Amniotic stem cell (primary cell): ENCODE measurements at regions not wholly inside any gene's neighbourhood (a gene's known extent, or its start where the extent isn't known, plus 50 kb on each side); places are given as distances from the start of the nearest gene placed in this dataset.
"Not testable (repeated sequence)": the region's sequence is repeated elsewhere in the genome, so short reads cannot be mapped to it uniquely, and the experiment has no call there.

Experiments
- DNase-seq: peaks from one replicate; lab custom pipeline; 2025; lab: John Stamatoyannopoulos, UW

- DNase-seq: no peak
These were observed 243.1 kb downstream of the S1PR1 start for GRCh38 chr1:101479945-101480344.

DNA sequence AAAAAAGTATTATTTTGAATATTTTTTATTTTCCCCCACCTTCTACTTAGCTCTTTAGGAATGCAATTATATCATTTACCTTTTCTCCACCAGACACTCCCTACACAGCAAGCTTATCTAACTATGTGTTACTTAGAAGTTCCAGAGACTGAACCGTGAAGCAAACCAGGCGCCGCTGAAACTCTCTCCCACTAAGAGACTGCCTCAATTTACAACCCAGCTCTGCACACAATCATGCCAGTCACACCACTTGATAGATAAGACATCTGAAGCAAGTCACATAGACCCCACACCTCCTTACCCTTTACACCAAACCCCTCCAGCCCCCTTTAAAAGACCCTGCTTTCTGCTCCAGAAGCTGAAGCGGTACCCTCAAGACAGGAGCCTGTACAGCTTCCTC is 245.5 kb downstream of the S1PR1 start:
- no peak for DNase-seq

- no peak for DNase-seq
These were observed 247.3 kb downstream of the S1PR1 start for GRCh38 chr1:101483982-101484688.

GRCh38 chr1:101484689-101485338 is 248.0 kb downstream of the S1PR1 start:
- no peak for DNase-seq

DNA sequence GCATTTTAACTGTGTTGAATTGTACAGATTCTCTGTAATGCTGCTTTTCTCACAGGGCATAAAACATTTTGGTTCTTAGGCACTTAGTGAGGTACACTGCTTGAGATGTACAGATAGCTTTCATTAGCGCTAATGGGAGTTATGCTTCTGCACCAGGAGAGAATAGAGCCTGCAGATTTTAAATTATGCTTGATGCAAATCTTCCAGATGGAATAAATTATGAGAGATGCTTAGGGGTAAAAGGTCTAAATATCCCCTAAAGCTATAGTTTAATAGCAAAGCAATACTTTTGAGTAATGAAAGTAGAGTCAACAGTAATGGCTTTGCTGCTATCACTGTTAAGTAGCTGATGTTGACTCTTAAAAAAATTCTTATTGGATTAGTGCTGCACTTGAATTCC is 248.9 kb downstream of the S1PR1 start:
- DNase-seq: no peak

GRCh38 chr1:101492144-101492543 is 255.3 kb downstream of the S1PR1 start:
- not testable (repeated sequence) for DNase-seq

GRCh38 chr1:101493920-101494319 is 257.1 kb downstream of the S1PR1 start:
- DNase-seq: not testable (repeated sequence)

GRCh38 chr1:101496109-101496508 is 259.3 kb downstream of the S1PR1 start:
- DNase-seq: no peak

- DNase-seq: no peak
These were observed 261.2 kb downstream of the S1PR1 start for GRCh38 chr1:101497881-101498559.

DNA sequence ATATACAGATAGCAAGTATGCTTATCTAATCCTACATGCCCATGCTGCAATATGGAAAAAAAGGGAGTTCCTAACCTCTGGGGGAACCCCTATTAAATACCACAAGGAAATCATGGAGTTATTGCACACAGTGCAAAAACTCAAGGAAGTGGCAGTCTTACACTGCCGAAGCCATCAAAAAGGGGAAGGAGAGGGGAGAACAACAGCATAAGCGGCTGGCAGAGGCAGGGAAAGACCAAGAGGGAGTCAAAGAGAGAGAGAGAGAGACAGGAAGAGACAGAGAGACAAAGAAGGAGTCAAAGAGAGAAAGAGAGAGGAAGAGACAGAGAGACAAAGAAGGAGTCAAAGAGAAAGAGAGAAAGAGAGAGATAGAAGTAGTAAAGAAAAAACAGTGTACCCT is 267.3 kb downstream of the S1PR1 start:
- not testable (repeated sequence) for DNase-seq

- not testable (repeated sequence) for DNase-seq
These were observed 268.4 kb downstream of the S1PR1 start for GRCh38 chr1:101505240-101505639.

- DNase-seq: no peak
These were observed 269.8 kb downstream of the S1PR1 start for GRCh38 chr1:101506541-101507164.

GRCh38 chr1:101507547-101507971 is 270.7 kb downstream of the S1PR1 start:
- DNase-seq: no peak

- DNase-seq: no peak
These were observed 272.1 kb downstream of the S1PR1 start for GRCh38 chr1:101508913-101509312.

DNA sequence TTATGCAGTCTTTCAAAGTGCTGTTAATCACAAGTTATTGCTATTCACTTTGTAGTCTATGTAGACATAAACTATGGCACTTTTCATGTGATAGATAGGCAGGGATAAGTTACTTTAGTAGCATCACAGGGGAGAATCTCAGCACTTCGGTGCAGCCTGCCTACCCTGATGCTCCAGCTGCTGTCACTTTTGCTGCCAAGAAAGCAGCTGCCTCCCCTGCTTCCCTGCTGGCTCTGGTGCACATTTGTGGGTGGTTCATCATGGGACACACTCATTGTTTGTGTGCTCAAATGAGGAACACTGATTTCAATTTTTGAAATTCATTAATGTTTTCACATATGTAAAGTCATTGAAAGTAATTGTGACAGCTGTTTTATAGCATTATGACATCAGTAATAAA is 272.6 kb downstream of the S1PR1 start:
- DNase-seq: no peak

DNA sequence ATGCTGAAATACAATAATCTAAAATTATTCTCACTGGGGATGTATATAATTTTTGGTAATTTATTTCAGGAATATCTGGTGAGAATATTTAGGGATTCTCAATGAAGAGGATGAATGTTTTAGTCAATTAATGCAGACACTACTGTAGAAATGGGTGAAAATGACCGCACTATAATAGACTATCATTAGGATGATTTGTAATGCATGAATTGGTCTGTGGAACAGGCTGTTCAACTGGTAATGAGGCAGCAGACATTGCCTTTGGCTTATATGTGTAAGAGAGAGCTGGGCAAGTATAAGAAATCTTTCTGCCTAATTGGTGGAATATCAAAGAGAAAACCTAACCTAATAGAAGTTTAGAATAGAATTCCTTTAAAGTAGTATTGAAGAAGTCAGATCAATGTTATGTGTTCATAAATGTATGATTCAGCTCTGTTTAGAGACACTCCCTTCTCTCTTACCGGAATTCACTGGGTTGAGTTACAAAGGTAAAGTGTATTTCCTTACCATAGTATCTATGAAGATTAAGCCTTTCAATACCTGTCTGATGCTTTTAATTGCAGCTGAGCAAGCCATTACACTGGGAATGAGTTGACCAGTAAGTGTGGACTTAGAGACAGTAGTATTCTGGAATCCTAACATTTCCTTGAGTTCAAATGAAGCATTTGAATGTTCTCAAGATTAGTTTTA is 274.5 kb downstream of the S1PR1 start:
- DNase-seq: no peak

- DNase-seq: peak; percentile 24
These were observed 283.5 kb downstream of the S1PR1 start for GRCh38 chr1:101520302-101520701.

DNA sequence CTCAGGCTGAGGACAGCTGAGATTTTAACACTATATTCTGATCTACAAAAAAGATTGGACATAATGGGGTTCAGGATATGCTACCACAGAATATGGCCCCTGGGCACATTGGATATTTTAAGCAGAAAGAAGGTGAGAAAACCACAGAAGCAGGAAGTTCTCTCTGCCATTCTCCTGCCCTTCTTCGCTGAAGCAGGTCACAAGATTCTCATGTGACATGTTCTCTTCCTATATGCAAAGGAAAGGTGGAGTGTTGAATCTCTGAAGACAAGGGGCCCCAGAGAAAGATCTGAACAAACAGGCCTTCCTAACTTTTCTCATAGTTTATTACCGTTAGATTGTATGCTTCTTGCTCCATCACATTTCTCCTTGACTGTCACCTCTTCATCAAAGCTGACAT is 285.7 kb downstream of the S1PR1 start:
- DNase-seq: no peak

GRCh38 chr1:101526813-101527212 is 290.0 kb downstream of the S1PR1 start:
- DNase-seq: no peak

- no peak for DNase-seq
These were observed 295.6 kb downstream of the S1PR1 start for GRCh38 chr1:101532377-101532776.

- no peak for DNase-seq
These were observed 303.3 kb downstream of the S1PR1 start for GRCh38 chr1:101540161-101540560.

DNA sequence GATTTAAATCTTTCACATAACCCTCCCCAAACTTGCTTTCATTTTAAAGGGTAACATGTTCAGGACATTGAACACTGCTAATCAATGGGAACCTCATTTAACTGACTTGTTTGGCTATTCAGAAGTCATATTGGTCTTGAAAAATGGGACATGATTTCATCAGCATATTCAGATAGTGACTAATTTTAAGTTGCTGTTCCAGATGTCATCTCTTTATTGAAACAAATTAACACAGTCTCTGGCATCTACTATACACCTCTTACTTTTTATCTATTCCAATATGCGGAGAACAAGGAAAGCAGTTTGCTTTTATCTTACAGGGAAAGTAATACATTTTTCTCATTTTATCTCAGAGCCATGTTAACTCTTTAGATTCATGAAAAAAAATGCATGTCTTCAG is 310.1 kb downstream of the S1PR1 start:
- DNase-seq: no peak
